Endothelial cell of umbilical vein (primary cell): ENCODE measurements at regions not wholly inside any gene's neighbourhood (a gene's known extent, or its start where the extent isn't known, plus 50 kb on each side); places are given as distances from the start of the nearest gene placed in this dataset.

Experiments used
- BruUV-seq: library from RNA; stranded (reverse); fragments of 400-500 nt; replicated peaks from 2 replicates; lab custom pipeline; 2021; lab: Mats Ljungman, UMichigan
- CTCF ChIA-PET: fragments of 300-600, 350-600 bp; sonication (Branson Sonifier 250); formaldehyde crosslinking; loops from one replicate; lab custom pipeline; 2021; ENCODE audit warnings: antibody characterized with exemption, inconsistent platforms; lab: Charles Lee
- POLR2A ChIA-PET: fragments of 300-600, 350-600 bp; sonication (Branson Sonifier 250); formaldehyde crosslinking; loops from one replicate; lab custom pipeline; 2021; ENCODE audit warnings: antibody characterized with exemption, inconsistent platforms; lab: Charles Lee
- DNase-seq: peaks from one replicate; pipeline ENCODE4 v3.0.0-alpha.2; 2011; ENCODE audit warnings: low read depth, low spot score
- FAIRE-seq: peaks from 2 replicates; lab custom pipeline; 2011; peaks lifted over from hg19 to GRCh38; lab: Jason Lieb, UNC
- H2AFZ ChIP-seq: 2 replicates; pipeline ENCODE4 v1.6.0; 2012; ENCODE audit warnings: low read depth, low read length, control low read depth, inconsistent platforms
- H3K27ac ChIP-seq: 2 replicates; pipeline ENCODE4 v1.5.1; 2011; ENCODE audit warnings: low read depth, mild to moderate bottlenecking, control low read depth, low read length, moderate library complexity; ENCODE audit not compliant: insufficient read depth
- H3K27me3 ChIP-seq, 2 experiments: 2 replicates each; pipeline versions ENCODE4 v1.6.0 to v1.6.1; 2011; ENCODE audit warnings: low read length in 2 of 2, mixed read lengths in 1 of 2; ENCODE audit not compliant: control insufficient read depth in 2 of 2, insufficient read depth in 2 of 2
- H3K36me3 ChIP-seq, 2 experiments: 2 replicates in 1 of 2; 3 replicates in 1 of 2; pipeline ENCODE4 v1.5.1; 2011; ENCODE audit warnings: low read length in 2 of 2, mild to moderate bottlenecking in 1 of 2, moderate library complexity in 1 of 2; ENCODE audit not compliant: control insufficient read depth in 2 of 2, insufficient read depth in 2 of 2; ENCODE audit errors: extremely low read depth in 1 of 2
- H3K4me1 ChIP-seq: 3 replicates; pipeline ENCODE4 v1.5.1; 2011; ENCODE audit warnings: mild to moderate bottlenecking, low read length; ENCODE audit not compliant: control insufficient read depth, insufficient read depth; ENCODE audit errors: extremely low read depth
- H3K4me2 ChIP-seq: 2 replicates; pipeline ENCODE4 v1.6.1; 2011; ENCODE audit warnings: low read length, control low read depth, mixed read lengths; ENCODE audit not compliant: insufficient read depth
- H3K4me3 ChIP-seq, 3 experiments: fragments of 200-600 bp in 1 of 3; sonication (generic), shearing (Covaris generic) in 1 of 3; replicated peaks in 1 of 3; 2 replicates each; pipeline ENCODE4 v1.5.1; 2011 to 2016; ENCODE audit warnings: control low read depth in 3 of 3, low read length in 3 of 3, mild to moderate bottlenecking in 2 of 3, inconsistent platforms in 1 of 3, low read depth in 1 of 3, moderate library complexity in 1 of 3; ENCODE audit not compliant: insufficient read depth in 1 of 3
- H3K79me2 ChIP-seq: 2 replicates; pipeline ENCODE4 v1.6.0; 2012; ENCODE audit warnings: low read length, inconsistent platforms; ENCODE audit not compliant: control insufficient read depth, insufficient read depth
- H3K9ac ChIP-seq: replicated peaks from 2 replicates; pipeline ENCODE3; 2011; ENCODE audit warnings: low read length, control low read depth; ENCODE audit not compliant: insufficient read depth; ENCODE audit errors: extremely low read depth
- H3K9me1 ChIP-seq: replicated peaks from 3 replicates; pipeline ENCODE4 v1.6.0; 2011; ENCODE audit warnings: mild to moderate bottlenecking, low read length; ENCODE audit not compliant: control insufficient read depth, insufficient read depth; ENCODE audit errors: extremely low read depth
- H3K9me3 ChIP-seq: replicated peaks from 2 replicates; pipeline ENCODE4 v1.5.1; 2012; ENCODE audit warnings: low read length, inconsistent platforms; ENCODE audit not compliant: control insufficient read depth, insufficient read depth
- H4K20me1 ChIP-seq: replicated peaks from 2 replicates; pipeline ENCODE3; 2011; ENCODE audit warnings: mild to moderate bottlenecking, low read length; ENCODE audit not compliant: control insufficient read depth, insufficient read depth; ENCODE audit errors: extremely low read depth
- CTCF ChIP-seq, 2 donors: IDR thresholded peaks; 1 replicate in 1 of 2; 2 replicates in 1 of 2; pipeline ENCODE4 v1.5.1; 2011; ENCODE audit warnings: low read length in 2 of 2, mild to moderate bottlenecking in 2 of 2, moderate library complexity in 2 of 2, control low read depth in 1 of 2, inconsistent platforms in 1 of 2, low read depth in 1 of 2; ENCODE audit not compliant: insufficient read depth in 1 of 2; ENCODE audit errors: extremely low read depth in 1 of 2
- EZH2 ChIP-seq: IDR thresholded peaks from 2 replicates; pipeline ENCODE4 v1.6.1; 2012; ENCODE audit warnings: borderline replicate concordance, low read depth, mild to moderate bottlenecking, moderate library complexity, low read length, inconsistent platforms; ENCODE audit not compliant: severe bottlenecking
- FOS ChIP-seq: IDR thresholded peaks from 2 replicates; pipeline ENCODE4 v1.6.1; 2011; ENCODE audit warnings: mild to moderate bottlenecking, low read length, moderate library complexity, borderline replicate concordance; ENCODE audit not compliant: insufficient read depth
- GATA2 ChIP-seq: IDR thresholded peaks from 2 replicates; pipeline ENCODE4 v1.7.0; 2011; ENCODE audit warnings: low read depth, mild to moderate bottlenecking, moderate library complexity, mixed read lengths, low read length; ENCODE audit not compliant: insufficient read length, insufficient read depth
- JUN ChIP-seq: IDR thresholded peaks from 2 replicates; pipeline ENCODE4 v1.6.1; 2011; ENCODE audit warnings: borderline replicate concordance, low read depth; ENCODE audit not compliant: insufficient read length, insufficient read depth
- MAX ChIP-seq: IDR thresholded peaks from 2 replicates; pipeline ENCODE4 v1.6.1; 2011; ENCODE audit not compliant: insufficient read depth, insufficient read length
- MYC ChIP-seq: IDR thresholded peaks from one replicate; pipeline ENCODE4 v1.6.1; 2011; ENCODE audit warnings: mild to moderate bottlenecking, low read depth, low read length
- POLR2A ChIP-seq: IDR thresholded peaks from 2 replicates; pipeline ENCODE4 v1.6.1; 2012; ENCODE audit warnings: low read depth, mild to moderate bottlenecking, control low read depth, low read length
- POLR2AphosphoS5 ChIP-seq: IDR thresholded peaks from 2 replicates; pipeline ENCODE4 v1.6.1; 2012; ENCODE audit warnings: low read depth, mild to moderate bottlenecking, control low read depth, low read length, moderate library complexity; ENCODE audit not compliant: insufficient read depth
- dilution Hi-C: fragments of 300-500 bp; cut with MboI; formaldehyde crosslinking; loops from one replicate; pipeline ENCODE4 v1.15.0; 2019; ENCODE audit warnings: low sequenced_read_pairs; ENCODE audit not compliant: extremely low pct_ligation_motif_present
- intact Hi-C: fragments of 100-400 bp; cut with micrococcal nuclease; formaldehyde crosslinking; loops from one replicate; pipeline ENCODE4 v1.10.0; 2022

- Histone ChIP-seq H3K27me3 (no peaks in the 10 kb centered on the region), H3K4me1 (peaks cover 3% of the 10 kb centered on the region), H3K36me3 (no peaks in the 10 kb centered on the region), H4K20me1 (no peaks in the 10 kb centered on the region), H3K4me3 (no peak overlapping the region), H3K9me1 (no peaks in the 10 kb centered on the region), H3K9ac (no peak overlapping the region), H3K79me2 (no peaks in the 10 kb centered on the region), H3K27ac (no peak overlapping the region), H3K9me3 (no peaks in the 10 kb centered on the region), H3K4me2 (no peak overlapping the region), H2AFZ (peak overlapping the region; percentile 29)
- POLR2A ChIA-PET, result no interaction called here
- intact Hi-C loops (no loop called here), dilution Hi-C loops (no loop called here)
- DNase-seq, result peak; percentile 65
- TF ChIP-seq FOS (peak; percentile 20), POLR2A (no peak)
- peak; percentile 37 for FAIRE-seq
- CTCF ChIA-PET, result interaction anchor here (0.8 to 1.6 kb wide), 7 partner anchors 8 to 94 kb away, joined by 3 to 5 read pairs (median 4); no protein-coding TSS in a partner anchor
- no TSS peak for BruUV-seq
Observed at GRCh38 chr6:147099974-147100373, 104.2 kb upstream of the STXBP5 start.

GRCh38 chr6:147103007-147103406 lies 101.2 kb upstream of the STXBP5 start:
- Histone ChIP-seq H3K4me1 (peaks cover 3% of the 10 kb centered on the region), H3K9me1 (no peaks in the 10 kb centered on the region), H3K27ac (no peak overlapping the region), H3K79me2 (no peaks in the 10 kb centered on the region), H2AFZ (no peak overlapping the region), H4K20me1 (no peaks in the 10 kb centered on the region), H3K36me3 (no peaks in the 10 kb centered on the region), H3K9ac (no peak overlapping the region), H3K9me3 (no peaks in the 10 kb centered on the region), H3K27me3 (no peaks in the 10 kb centered on the region), H3K4me3 (no peak overlapping the region), H3K4me2 (no peak overlapping the region)
- POLR2A ChIA-PET, result no interaction called here
- FAIRE-seq (no peak), DNase-seq (no peak)
- intact Hi-C loops (no loop called here), dilution Hi-C loops (no loop called here)
- TF ChIP-seq GATA2 (no peak), MYC (no peak), MAX (no peak), POLR2A (no peak), CTCF (IDR thresholded peaks at IDR 0.05; ENCODE audit: extremely low read depth in 1 of 2, insufficient read depth in 1 of 2, low read depth in 1 of 2, low read length in 2 of 2) (no peak), EZH2 (no peak), JUN (no peak), FOS (no peak), POLR2AphosphoS5 (no peak)
- CTCF ChIA-PET, result no interaction called here
- BruUV-seq, result no TSS peak
